ENCODE measurements at regions not wholly inside any gene's neighbourhood (a gene's known extent, or its start where the extent isn't known, plus 50 kb on each side); places are given as distances from the start of the nearest gene placed in this dataset.
"Not testable (repeated sequence)": the region's sequence is repeated elsewhere in the genome, so short reads cannot be mapped to it uniquely, and the experiment has no call there.

DNA sequence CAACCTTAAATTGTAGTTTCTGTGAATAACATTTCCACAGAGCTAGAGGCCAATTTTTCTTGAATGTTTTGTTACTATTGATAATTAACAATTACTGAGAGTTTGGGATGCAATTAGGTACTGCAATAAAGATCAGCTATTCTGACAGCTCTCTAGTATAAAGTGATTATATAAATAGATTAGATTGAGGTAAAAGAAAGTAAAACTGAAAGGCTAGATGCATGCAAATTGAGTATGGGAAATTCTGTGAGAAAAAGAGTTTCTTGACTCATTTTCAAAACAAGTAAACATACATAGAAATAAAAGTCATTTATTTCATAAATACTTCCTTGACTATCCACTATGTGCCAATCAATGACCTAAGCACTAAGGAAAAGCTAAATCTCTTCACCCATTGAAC is 1087.5 kb upstream of the ATXN8OS start:
- TF ChIP-seq EZH2phosphoT487 (IDR thresholded peaks at IDR 0.05; ENCODE audit: low read length) (no peak), EZH2 (optimal IDR thresholded peaks at IDR 0.05; ENCODE audit: low read depth, low read length) (no peak)
- TF ChIP-seq, protein P1, sequence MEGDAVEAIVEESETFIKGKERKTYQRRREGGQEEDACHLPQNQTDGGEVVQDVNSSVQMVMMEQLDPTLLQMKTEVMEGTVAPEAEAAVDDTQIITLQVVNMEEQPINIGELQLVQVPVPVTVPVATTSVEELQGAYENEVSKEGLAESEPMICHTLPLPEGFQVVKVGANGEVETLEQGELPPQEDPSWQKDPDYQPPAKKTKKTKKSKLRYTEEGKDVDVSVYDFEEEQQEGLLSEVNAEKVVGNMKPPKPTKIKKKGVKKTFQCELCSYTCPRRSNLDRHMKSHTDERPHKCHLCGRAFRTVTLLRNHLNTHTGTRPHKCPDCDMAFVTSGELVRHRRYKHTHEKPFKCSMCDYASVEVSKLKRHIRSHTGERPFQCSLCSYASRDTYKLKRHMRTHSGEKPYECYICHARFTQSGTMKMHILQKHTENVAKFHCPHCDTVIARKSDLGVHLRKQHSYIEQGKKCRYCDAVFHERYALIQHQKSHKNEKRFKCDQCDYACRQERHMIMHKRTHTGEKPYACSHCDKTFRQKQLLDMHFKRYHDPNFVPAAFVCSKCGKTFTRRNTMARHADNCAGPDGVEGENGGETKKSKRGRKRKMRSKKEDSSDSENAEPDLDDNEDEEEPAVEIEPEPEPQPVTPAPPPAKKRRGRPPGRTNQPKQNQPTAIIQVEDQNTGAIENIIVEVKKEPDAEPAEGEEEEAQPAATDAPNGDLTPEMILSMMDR (IDR thresholded peaks at IDR 0.05; ENCODE audit: low read length), result no peak
- Histone ChIP-seq H3K36me3 (replicated peaks; ENCODE audit: insufficient read depth, low read length) (no peaks in the 10 kb centered on the region), H4K20me1 (ENCODE audit: insufficient read depth, low read length) (no peaks in the 10 kb centered on the region)

DNA sequence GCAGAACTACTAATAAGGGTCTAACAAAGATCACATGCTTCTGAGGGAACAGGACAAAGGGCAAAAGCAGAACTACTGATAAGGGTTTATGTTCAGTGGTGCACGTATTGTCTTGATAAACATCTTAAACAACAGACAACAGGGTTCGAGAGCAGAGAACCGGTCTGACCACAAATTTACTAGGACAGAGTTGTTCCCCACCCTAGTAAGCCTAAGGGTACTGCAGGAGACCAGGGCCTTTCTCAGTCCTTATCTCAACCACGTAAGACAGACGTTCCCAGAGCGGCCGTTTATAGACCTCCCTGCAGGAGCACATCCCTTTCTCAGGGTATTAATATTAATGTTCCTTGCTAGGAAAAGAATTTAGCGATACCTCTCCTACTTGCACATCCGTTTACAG is 1089.5 kb upstream of the ATXN8OS start:
- not testable (repeated sequence) for H3K27me3 ChIP-seq (replicated peaks; ENCODE audit: insufficient read depth, low read length); H3K27ac ChIP-seq (ENCODE audit: low read length); H2AFZ ChIP-seq (ENCODE audit: low read length); DNase-seq; H3K79me2 ChIP-seq (ENCODE audit: low read length); H3K4me2 ChIP-seq (ENCODE audit: low read depth, low read length); H3K4me1 ChIP-seq (ENCODE audit: low read length); H3K9me2 ChIP-seq (replicated peaks; ENCODE audit: insufficient read depth, low read length); H4K20me1 ChIP-seq (ENCODE audit: insufficient read depth, low read length); H3K9me3 ChIP-seq (replicated peaks; ENCODE audit: insufficient read depth, low read length); H3K4me3 ChIP-seq (ENCODE audit: low read length); H3F3A ChIP-seq (ENCODE audit: insufficient read depth, low read length); H3K9ac ChIP-seq (ENCODE audit: low read length); H3K36me3 ChIP-seq (replicated peaks; ENCODE audit: insufficient read depth, low read length)

More for the DNA sequence above, 1087.5 kb upstream of the ATXN8OS start:
- no peaks in the 10 kb centered on the region for H3K9me2 ChIP-seq (replicated peaks; ENCODE audit: insufficient read depth, low read length)
- no peaks in the 10 kb centered on the region for H3F3A ChIP-seq (ENCODE audit: insufficient read depth, low read length)
- no peak for DNase-seq
- no peak overlapping the region for H3K9ac ChIP-seq (ENCODE audit: low read length)
- no peak overlapping the region for H3K27ac ChIP-seq (ENCODE audit: low read length)
- H3K4me2 ChIP-seq (ENCODE audit: low read depth, low read length), result no peak overlapping the region
- H3K9me3 ChIP-seq (replicated peaks; ENCODE audit: insufficient read depth, low read length), result no peaks in the 10 kb centered on the region
- H3K79me2 ChIP-seq (ENCODE audit: low read length), result no peaks in the 10 kb centered on the region
- H3K4me3 ChIP-seq (ENCODE audit: low read length), result no peak overlapping the region
- H2AFZ ChIP-seq (ENCODE audit: low read length), result no peak overlapping the region
- H3K27me3 ChIP-seq (replicated peaks; ENCODE audit: insufficient read depth, low read length), result no peaks in the 10 kb centered on the region
- no peaks in the 10 kb centered on the region for H3K4me1 ChIP-seq (ENCODE audit: low read length)

DNA sequence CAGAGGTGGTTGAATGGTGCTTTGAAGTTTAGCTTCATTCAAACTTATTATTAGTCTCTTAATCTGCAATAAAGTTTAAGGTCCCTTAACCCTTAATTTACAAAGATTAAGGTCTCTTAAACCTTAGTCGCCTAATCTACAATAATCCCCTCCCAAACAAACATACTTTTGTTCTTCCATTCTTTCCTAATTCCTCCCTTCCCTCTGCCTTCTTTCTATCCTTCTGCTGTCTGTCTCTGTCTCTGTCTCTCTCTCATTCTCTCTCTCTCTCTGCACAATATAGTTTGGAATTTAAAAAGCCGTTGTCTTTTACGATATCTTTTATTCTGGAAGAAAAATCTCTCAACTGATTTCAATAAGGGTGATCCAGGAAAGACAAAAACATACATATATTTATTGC is 1096.8 kb upstream of the ATXN8OS start:
- no peaks in the 10 kb centered on the region for H3K27me3 ChIP-seq (replicated peaks; ENCODE audit: insufficient read depth, low read length)
- TF ChIP-seq, protein P1 (IDR thresholded peaks at IDR 0.05; ENCODE audit: low read length), result no peak
- TF ChIP-seq EZH2phosphoT487 (IDR thresholded peaks at IDR 0.05; ENCODE audit: low read length) (no peak), EZH2 (optimal IDR thresholded peaks at IDR 0.05; ENCODE audit: low read depth, low read length) (no peak)

DNA sequence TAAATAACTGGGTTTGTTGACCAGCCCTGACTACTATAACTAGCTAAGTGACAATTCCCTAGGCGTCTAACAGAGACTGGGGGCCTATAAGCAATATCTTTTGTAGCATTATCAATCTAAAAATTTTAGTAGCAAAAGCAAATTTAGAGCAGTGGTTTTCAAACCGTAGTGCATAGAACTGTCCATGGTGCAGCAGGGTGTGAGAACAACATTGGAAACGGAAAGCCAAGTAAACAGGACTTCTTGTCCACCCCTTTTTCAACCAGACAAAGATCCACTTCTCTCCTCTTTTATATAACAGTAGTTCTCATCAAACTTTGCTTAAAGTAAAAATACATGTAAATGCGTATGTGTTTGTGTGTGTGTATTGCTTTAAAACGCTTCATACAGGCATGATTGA is 1099.1 kb upstream of the ATXN8OS start:
- Histone ChIP-seq H3K27ac (ENCODE audit: low read length) (no peak overlapping the region), H3K9me3 (replicated peaks; ENCODE audit: insufficient read depth, low read length) (no peaks in the 10 kb centered on the region), H3K36me3 (replicated peaks; ENCODE audit: insufficient read depth, low read length) (no peaks in the 10 kb centered on the region), H3K79me2 (ENCODE audit: low read length) (no peaks in the 10 kb centered on the region), H3K9me2 (replicated peaks; ENCODE audit: insufficient read depth, low read length) (no peaks in the 10 kb centered on the region), H3F3A (ENCODE audit: insufficient read depth, low read length) (no peaks in the 10 kb centered on the region), H3K27me3 (replicated peaks; ENCODE audit: insufficient read depth, low read length) (no peaks in the 10 kb centered on the region), H3K9ac (ENCODE audit: low read length) (no peak overlapping the region), H3K4me2 (ENCODE audit: low read depth, low read length) (no peak overlapping the region), H3K4me3 (ENCODE audit: low read length) (no peak overlapping the region), H2AFZ (ENCODE audit: low read length) (no peak overlapping the region), H3K4me1 (ENCODE audit: low read length) (no peaks in the 10 kb centered on the region), H4K20me1 (ENCODE audit: insufficient read depth, low read length) (no peaks in the 10 kb centered on the region)
- TF ChIP-seq, protein P1 (IDR thresholded peaks at IDR 0.05; ENCODE audit: low read length), result no peak
- TF ChIP-seq EZH2phosphoT487 (IDR thresholded peaks at IDR 0.05; ENCODE audit: low read length), result no peak
- no peak for TF ChIP-seq EZH2 (optimal IDR thresholded peaks at IDR 0.05; ENCODE audit: low read depth, low read length)
- no peak for DNase-seq

More for the DNA sequence above, 1096.8 kb upstream of the ATXN8OS start:
- Histone ChIP-seq H3K4me1 (ENCODE audit: low read length) (no peaks in the 10 kb centered on the region), H3K27ac (ENCODE audit: low read length) (no peak overlapping the region), H3K9me3 (replicated peaks; ENCODE audit: insufficient read depth, low read length) (no peaks in the 10 kb centered on the region), H2AFZ (ENCODE audit: low read length) (no peak overlapping the region), H3K36me3 (replicated peaks; ENCODE audit: insufficient read depth, low read length) (no peaks in the 10 kb centered on the region), H3K4me2 (ENCODE audit: low read depth, low read length) (no peak overlapping the region), H4K20me1 (ENCODE audit: insufficient read depth, low read length) (no peaks in the 10 kb centered on the region), H3K9ac (ENCODE audit: low read length) (no peak overlapping the region), H3F3A (ENCODE audit: insufficient read depth, low read length) (no peaks in the 10 kb centered on the region), H3K79me2 (ENCODE audit: low read length) (no peaks in the 10 kb centered on the region), H3K4me3 (ENCODE audit: low read length) (no peak overlapping the region), H3K9me2 (replicated peaks; ENCODE audit: insufficient read depth, low read length) (no peaks in the 10 kb centered on the region)
- no peak for DNase-seq
